ENCODE measurements at regions not wholly inside any gene's neighbourhood (a gene's known extent, or its start where the extent isn't known, plus 50 kb on each side); places are given as distances from the start of the nearest gene placed in this dataset.

GRCh38 chr13:78786459-78786858 lies 127.5 kb upstream of the OBI1 start:
- Histone ChIP-seq H3K4me1 (no peaks in the 10 kb centered on the region), H3K27me3 (ENCODE audit: low read depth) (no peaks in the 10 kb centered on the region), H3K36me3 (no peaks in the 10 kb centered on the region), H3K4me3 (no peak overlapping the region), H3K27ac (no peak overlapping the region), H3K9me3 (no peaks in the 10 kb centered on the region)
- no peak for ATAC-seq
- intact Hi-C loops (cut with DNase I) = no loop called here
- DNase-seq = no peak
- no peak for TF ChIP-seq CTCF (IDR thresholded peaks at IDR 0.05)

GRCh38 chr13:78785764-78786163 lies 126.8 kb upstream of the OBI1 start:
- Histone ChIP-seq H3K4me1 (no peaks in the 10 kb centered on the region), H3K27me3 (ENCODE audit: low read depth) (no peaks in the 10 kb centered on the region), H3K4me3 (no peak overlapping the region), H3K36me3 (no peaks in the 10 kb centered on the region), H3K9me3 (no peaks in the 10 kb centered on the region), H3K27ac (no peak overlapping the region)
- TF ChIP-seq CTCF (IDR thresholded peaks at IDR 0.05) = no peak
- DNase-seq = no peak
- ATAC-seq = no peak
- intact Hi-C loops (cut with DNase I) = no loop called here

- ATAC-seq = no peak
- no peak for DNase-seq
- Histone ChIP-seq H3K36me3 (no peaks in the 10 kb centered on the region), H3K4me1 (no peaks in the 10 kb centered on the region), H3K27ac (no peak overlapping the region), H3K9me3 (no peaks in the 10 kb centered on the region), H3K4me3 (no peak overlapping the region), H3K27me3 (ENCODE audit: low read depth) (no peaks in the 10 kb centered on the region)
- intact Hi-C loops (cut with DNase I) = no loop called here
- TF ChIP-seq CTCF (IDR thresholded peaks at IDR 0.05) = no peak
Observed at GRCh38 chr13:78784014-78784750, 125.2 kb upstream of the OBI1 start.

GRCh38 chr13:78780708-78781107 lies 121.8 kb upstream of the OBI1 start:
- intact Hi-C loops (cut with DNase I) = no loop called here
- H3K27me3 ChIP-seq (ENCODE audit: low read depth) = no peaks in the 10 kb centered on the region
- H3K4me1 ChIP-seq = no peaks in the 10 kb centered on the region
- no peak overlapping the region for H3K4me3 ChIP-seq
- ATAC-seq (no peak), DNase-seq (no peak)
- no peak for TF ChIP-seq CTCF (IDR thresholded peaks at IDR 0.05)
- no peak overlapping the region for H3K27ac ChIP-seq
- no peaks in the 10 kb centered on the region for H3K36me3 ChIP-seq
- H3K9me3 ChIP-seq = no peaks in the 10 kb centered on the region

GRCh38 chr13:78779608-78780007 lies 120.7 kb upstream of the OBI1 start:
- no peaks in the 10 kb centered on the region for H3K4me1 ChIP-seq
- intact Hi-C loops (cut with DNase I) = no loop called here
- no peaks in the 10 kb centered on the region for H3K36me3 ChIP-seq
- no peak overlapping the region for H3K27ac ChIP-seq
- ATAC-seq (no peak), DNase-seq (no peak)
- no peaks in the 10 kb centered on the region for H3K9me3 ChIP-seq
- no peak for TF ChIP-seq CTCF (IDR thresholded peaks at IDR 0.05)
- no peak overlapping the region for H3K4me3 ChIP-seq
- H3K27me3 ChIP-seq (ENCODE audit: low read depth) = no peaks in the 10 kb centered on the region

Measured in lower lobe of right lung (tissue), 2 donors.